ENCODE measurements at regions not wholly inside any gene's neighbourhood (a gene's known extent, or its start where the extent isn't known, plus 50 kb on each side); places are given as distances from the start of the nearest gene placed in this dataset.

DNA sequence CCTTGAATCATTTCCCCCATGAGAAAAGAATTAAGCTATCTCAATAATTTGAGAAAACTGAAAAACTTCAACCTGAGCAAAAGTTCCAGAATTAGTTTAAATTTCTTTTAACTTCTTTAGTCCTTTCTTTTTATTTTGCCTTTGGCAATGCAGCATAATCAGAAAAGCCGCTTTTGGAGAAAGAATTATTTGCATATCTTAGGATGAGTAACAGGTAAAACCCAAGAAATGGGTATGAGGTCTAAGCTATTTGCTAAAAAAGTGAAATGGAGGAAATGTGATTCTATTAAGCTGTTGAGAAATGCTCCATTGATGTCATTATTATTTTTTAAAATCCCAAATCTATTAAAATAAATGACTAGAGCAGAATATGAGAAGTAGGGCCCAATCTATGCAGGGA lies 1238.3 kb upstream of the GBE1 start:
- no peak overlapping the region for H3K4me3 ChIP-seq (ENCODE audit: low read length)
- H3K27ac ChIP-seq (ENCODE audit: low read length): no peak overlapping the region
- H3K27me3 ChIP-seq (ENCODE audit: insufficient read depth, low read length): no peaks in the 10 kb centered on the region
- H3K9ac ChIP-seq (ENCODE audit: low read depth, low read length): no peak overlapping the region
- peaks cover 42% of the 10 kb centered on the region for H3K4me1 ChIP-seq (ENCODE audit: insufficient read depth, low read length)
- H3K9me3 ChIP-seq (ENCODE audit: insufficient read depth, low read depth, low read length): no peaks in the 10 kb centered on the region; the same call in 1 of the 2 replicates
- H3K36me3 ChIP-seq (ENCODE audit: insufficient read depth, low read depth, low read length): no peaks in the 10 kb centered on the region

- Histone ChIP-seq H3K27me3 (ENCODE audit: insufficient read depth, low read length) (no peaks in the 10 kb centered on the region), H3K9me3 (ENCODE audit: insufficient read depth, low read depth, low read length) (no peaks in the 10 kb centered on the region), H3K4me3 (ENCODE audit: low read length) (no peak overlapping the region), H3K36me3 (ENCODE audit: insufficient read depth, low read depth, low read length) (no peaks in the 10 kb centered on the region), H3K27ac (ENCODE audit: low read length) (no peak overlapping the region), H3K4me1 (ENCODE audit: insufficient read depth, low read length) (peaks cover 10% of the 10 kb centered on the region), H3K9ac (ENCODE audit: low read depth, low read length) (no peak overlapping the region)
Observed at GRCh38 chr3:82978368-82978767, 1216.9 kb upstream of the GBE1 start.

GRCh38 chr3:82977871-82978270 lies 1216.4 kb upstream of the GBE1 start:
- no peak overlapping the region for H3K9ac ChIP-seq (ENCODE audit: low read depth, low read length)
- H3K4me3 ChIP-seq (ENCODE audit: low read length): no peak overlapping the region
- no peaks in the 10 kb centered on the region for H3K36me3 ChIP-seq (ENCODE audit: insufficient read depth, low read depth, low read length)
- H3K27ac ChIP-seq (ENCODE audit: low read length): no peak overlapping the region
- peaks cover 10% of the 10 kb centered on the region for H3K4me1 ChIP-seq (ENCODE audit: insufficient read depth, low read length)
- H3K9me3 ChIP-seq (ENCODE audit: insufficient read depth, low read depth, low read length): no peaks in the 10 kb centered on the region
- no peaks in the 10 kb centered on the region for H3K27me3 ChIP-seq (ENCODE audit: insufficient read depth, low read length)

DNA sequence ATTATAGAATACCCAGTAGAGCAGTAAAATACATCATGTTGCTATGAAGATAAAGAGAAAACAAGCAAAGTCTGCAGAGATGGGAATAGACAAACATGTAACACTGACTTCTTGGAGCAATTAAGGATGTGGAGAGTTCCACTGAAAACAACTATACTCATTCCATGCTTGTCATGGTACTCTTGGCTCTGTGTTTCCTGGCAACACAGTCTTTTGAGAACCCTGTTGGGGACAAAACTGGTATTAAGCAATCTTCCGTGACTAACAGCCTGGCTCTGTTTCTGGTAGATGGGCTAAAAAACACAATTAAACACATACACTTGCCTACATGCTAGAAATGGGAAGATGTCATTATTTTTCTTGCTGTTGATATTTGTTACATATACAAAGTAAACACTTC lies 1212.3 kb upstream of the GBE1 start:
- Histone ChIP-seq H3K27me3 (ENCODE audit: insufficient read depth, low read length) (no peaks in the 10 kb centered on the region), H3K36me3 (ENCODE audit: insufficient read depth, low read depth, low read length) (no peaks in the 10 kb centered on the region), H3K9ac (ENCODE audit: low read depth, low read length) (no peak overlapping the region), H3K4me3 (ENCODE audit: low read length) (no peak overlapping the region), H3K27ac (ENCODE audit: low read length) (no peak overlapping the region), H3K9me3 (ENCODE audit: insufficient read depth, low read depth, low read length) (no peaks in the 10 kb centered on the region), H3K4me1 (ENCODE audit: insufficient read depth, low read length) (peaks cover 10% of the 10 kb centered on the region)

GRCh38 chr3:82960379-82960778 lies 1198.9 kb upstream of the GBE1 start:
- peaks cover 4% of the 10 kb centered on the region; the same call in 1 of the 2 replicates for H3K4me1 ChIP-seq (ENCODE audit: insufficient read depth, low read length)

GRCh38 chr3:82957696-82958095 lies 1196.3 kb upstream of the GBE1 start:
- Histone ChIP-seq H3K27me3 (ENCODE audit: insufficient read depth, low read length) (no peaks in the 10 kb centered on the region), H3K9me3 (ENCODE audit: insufficient read depth, low read depth, low read length) (peaks cover 9% of the 10 kb centered on the region; the same call in 1 of the 2 replicates), H3K36me3 (ENCODE audit: insufficient read depth, low read depth, low read length) (no peaks in the 10 kb centered on the region), H3K4me3 (ENCODE audit: low read length) (no peak overlapping the region), H3K27ac (ENCODE audit: low read length) (no peak overlapping the region), H3K9ac (ENCODE audit: low read depth, low read length) (no peak overlapping the region), H3K4me1 (ENCODE audit: insufficient read depth, low read length) (peaks cover under 1% of the 10 kb centered on the region; the same call in 1 of the 2 replicates)

More at GRCh38 chr3:82960379-82960778, 1198.9 kb upstream of the GBE1 start:
- no peaks in the 10 kb centered on the region for H3K27me3 ChIP-seq (ENCODE audit: insufficient read depth, low read length)
- H3K9ac ChIP-seq (ENCODE audit: low read depth, low read length): no peak overlapping the region
- no peak overlapping the region for H3K4me3 ChIP-seq (ENCODE audit: low read length)
- H3K27ac ChIP-seq (ENCODE audit: low read length): no peak overlapping the region
- no peaks in the 10 kb centered on the region for H3K9me3 ChIP-seq (ENCODE audit: insufficient read depth, low read depth, low read length)
- H3K36me3 ChIP-seq (ENCODE audit: insufficient read depth, low read depth, low read length): no peaks in the 10 kb centered on the region

DNA sequence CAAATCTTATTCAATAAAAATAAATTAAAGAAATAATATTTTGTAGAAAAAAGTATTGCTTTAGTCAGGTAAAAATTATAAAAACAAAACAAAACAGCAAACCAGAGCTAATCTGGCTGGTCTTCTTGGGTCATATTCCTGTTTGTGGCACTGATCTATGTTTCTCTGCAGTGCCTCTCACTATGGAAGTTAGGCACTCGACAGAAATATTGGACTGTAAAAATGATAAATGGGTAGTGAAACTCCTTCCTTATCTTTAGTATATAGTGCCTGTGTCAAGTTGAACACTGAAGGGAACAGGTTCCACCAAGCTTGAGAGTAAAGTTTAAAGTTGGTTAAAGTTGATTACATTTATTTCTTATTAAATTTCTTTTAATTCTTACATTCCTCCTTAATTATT lies 1195.6 kb upstream of the GBE1 start:
- peaks cover 11% of the 10 kb centered on the region; the same call in 1 of the 2 replicates for H3K9me3 ChIP-seq (ENCODE audit: insufficient read depth, low read depth, low read length)
- no peak overlapping the region for H3K9ac ChIP-seq (ENCODE audit: low read depth, low read length)
- no peaks in the 10 kb centered on the region for H3K36me3 ChIP-seq (ENCODE audit: insufficient read depth, low read depth, low read length)
- no peaks in the 10 kb centered on the region for H3K4me1 ChIP-seq (ENCODE audit: insufficient read depth, low read length)
- H3K27me3 ChIP-seq (ENCODE audit: insufficient read depth, low read length): no peaks in the 10 kb centered on the region
- no peak overlapping the region for H3K4me3 ChIP-seq (ENCODE audit: low read length)
- no peak overlapping the region for H3K27ac ChIP-seq (ENCODE audit: low read length)

- Histone ChIP-seq H3K4me3 (ENCODE audit: low read length) (no peak overlapping the region), H3K27ac (ENCODE audit: low read length) (no peak overlapping the region), H3K4me1 (ENCODE audit: insufficient read depth, low read length) (no peaks in the 10 kb centered on the region), H3K36me3 (ENCODE audit: insufficient read depth, low read depth, low read length) (no peaks in the 10 kb centered on the region), H3K9ac (ENCODE audit: low read depth, low read length) (no peak overlapping the region), H3K9me3 (ENCODE audit: insufficient read depth, low read depth, low read length) (peaks cover 11% of the 10 kb centered on the region; the same call in 1 of the 2 replicates), H3K27me3 (ENCODE audit: insufficient read depth, low read length) (no peaks in the 10 kb centered on the region)
Observed at GRCh38 chr3:82954486-82954885, 1193.0 kb upstream of the GBE1 start.

DNA sequence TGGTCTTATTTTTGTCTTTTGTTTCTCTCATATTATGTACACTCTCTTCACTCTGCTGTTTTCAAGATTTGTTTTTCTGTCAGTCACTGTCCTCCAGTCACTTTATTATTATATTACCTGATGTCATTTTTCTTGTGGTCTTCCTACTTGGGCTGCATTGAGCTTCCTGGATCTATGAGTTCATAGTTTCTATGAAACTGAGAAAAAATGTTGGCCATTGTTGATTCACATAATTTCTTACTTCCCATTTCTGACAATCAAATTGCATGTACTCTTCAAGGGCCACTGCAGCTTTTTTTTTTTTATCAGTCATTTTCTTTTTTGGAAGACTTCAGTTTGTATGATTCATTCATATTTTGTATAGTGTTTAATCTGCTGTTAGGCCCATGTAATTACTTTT lies 1180.6 kb upstream of the GBE1 start:
- no peaks in the 10 kb centered on the region for H3K4me1 ChIP-seq (ENCODE audit: insufficient read depth, low read length)
- no peaks in the 10 kb centered on the region for H3K27me3 ChIP-seq (ENCODE audit: insufficient read depth, low read length)
- H3K4me3 ChIP-seq (ENCODE audit: low read length): no peak overlapping the region
- H3K36me3 ChIP-seq (ENCODE audit: insufficient read depth, low read depth, low read length): no peaks in the 10 kb centered on the region
- H3K9ac ChIP-seq (ENCODE audit: low read depth, low read length): no peak overlapping the region
- H3K9me3 ChIP-seq (ENCODE audit: insufficient read depth, low read depth, low read length): peaks cover 44% of the 10 kb centered on the region; the same call in 1 of the 2 replicates
- H3K27ac ChIP-seq (ENCODE audit: low read length): no peak overlapping the region

- no peaks in the 10 kb centered on the region for H3K27me3 ChIP-seq (ENCODE audit: insufficient read depth, low read length)
- no peaks in the 10 kb centered on the region for H3K36me3 ChIP-seq (ENCODE audit: insufficient read depth, low read depth, low read length)
- H3K9ac ChIP-seq (ENCODE audit: low read depth, low read length): no peak overlapping the region
- H3K9me3 ChIP-seq (ENCODE audit: insufficient read depth, low read depth, low read length): peaks cover 38% of the 10 kb centered on the region; the same call in 1 of the 2 replicates
- H3K4me3 ChIP-seq (ENCODE audit: low read length): no peak overlapping the region
- no peak overlapping the region for H3K27ac ChIP-seq (ENCODE audit: low read length)
- no peaks in the 10 kb centered on the region for H3K4me1 ChIP-seq (ENCODE audit: insufficient read depth, low read length)
Observed at GRCh38 chr3:82940124-82940523, 1178.7 kb upstream of the GBE1 start.

- Histone ChIP-seq H3K4me1 (ENCODE audit: insufficient read depth, low read length) (no peaks in the 10 kb centered on the region), H3K27me3 (ENCODE audit: insufficient read depth, low read length) (no peaks in the 10 kb centered on the region)
Observed at GRCh38 chr3:82939491-82940097, 1178.1 kb upstream of the GBE1 start.

GRCh38 chr3:82938821-82939328 lies 1177.4 kb upstream of the GBE1 start:
- H3K27ac ChIP-seq (ENCODE audit: low read length): no peak overlapping the region
- H3K9me3 ChIP-seq (ENCODE audit: insufficient read depth, low read depth, low read length): peaks cover 27% of the 10 kb centered on the region
- H3K9ac ChIP-seq (ENCODE audit: low read depth, low read length): no peak overlapping the region
- H3K36me3 ChIP-seq (ENCODE audit: insufficient read depth, low read depth, low read length): no peaks in the 10 kb centered on the region
- H3K4me3 ChIP-seq (ENCODE audit: low read length): no peak overlapping the region
- no peaks in the 10 kb centered on the region for H3K27me3 ChIP-seq (ENCODE audit: insufficient read depth, low read length)
- no peaks in the 10 kb centered on the region for H3K4me1 ChIP-seq (ENCODE audit: insufficient read depth, low read length)

More at GRCh38 chr3:82939491-82940097, 1178.1 kb upstream of the GBE1 start:
- H3K36me3 ChIP-seq (ENCODE audit: insufficient read depth, low read depth, low read length): no peaks in the 10 kb centered on the region
- H3K9me3 ChIP-seq (ENCODE audit: insufficient read depth, low read depth, low read length): peaks cover 33% of the 10 kb centered on the region; the same call in 1 of the 2 replicates
- H3K4me3 ChIP-seq (ENCODE audit: low read length): no peak overlapping the region
- no peak overlapping the region for H3K27ac ChIP-seq (ENCODE audit: low read length)
- H3K9ac ChIP-seq (ENCODE audit: low read depth, low read length): no peak overlapping the region
